ENCODE measurements at regions not wholly inside any gene's neighbourhood (a gene's known extent, or its start where the extent isn't known, plus 50 kb on each side); places are given as distances from the start of the nearest gene placed in this dataset.

DNA sequence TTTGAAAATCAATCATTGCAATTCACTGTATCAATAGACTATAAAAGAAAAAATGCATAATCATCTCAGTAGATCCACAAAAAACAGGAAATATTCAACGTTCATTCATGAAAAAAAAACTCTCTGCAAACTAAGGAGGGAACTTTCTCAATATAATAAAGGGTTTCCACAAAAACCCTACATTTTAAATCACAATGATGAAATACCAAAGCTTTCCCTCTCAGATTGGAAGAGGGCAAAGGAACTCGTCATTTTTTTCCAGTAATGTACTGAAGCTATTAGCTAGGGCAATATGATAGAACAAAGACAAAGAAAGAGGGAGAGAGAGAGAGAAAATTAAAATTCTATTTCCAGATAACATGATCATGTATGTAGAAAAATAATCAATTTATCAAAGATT, 167.1 kb upstream of the RBMS1 start:
- WGBS, 2 donors: 62 to 71% methylated on average over 2 of the region's 2 CpGs
- H3K36me3 ChIP-seq: no peaks in the 10 kb centered on the region
- no peak overlapping the region for H3K27ac ChIP-seq
- no peak for DNase-seq
- H3K4me1 ChIP-seq: peaks cover 0 to 14% (median 4%) of the 10 kb centered on the region in 3 donors
- H3K4me3 ChIP-seq: no peak overlapping the region
- intact Hi-C loops (cut with DNase I): no loop called here
- H3K9me3 ChIP-seq: no peaks in the 10 kb centered on the region
- TF ChIP-seq CTCF (IDR thresholded peaks at IDR 0.05) (no peak), POLR2A (IDR thresholded peaks at IDR 0.05) (no peak)
- H3K27me3 ChIP-seq: no peaks in the 10 kb centered on the region

DNA sequence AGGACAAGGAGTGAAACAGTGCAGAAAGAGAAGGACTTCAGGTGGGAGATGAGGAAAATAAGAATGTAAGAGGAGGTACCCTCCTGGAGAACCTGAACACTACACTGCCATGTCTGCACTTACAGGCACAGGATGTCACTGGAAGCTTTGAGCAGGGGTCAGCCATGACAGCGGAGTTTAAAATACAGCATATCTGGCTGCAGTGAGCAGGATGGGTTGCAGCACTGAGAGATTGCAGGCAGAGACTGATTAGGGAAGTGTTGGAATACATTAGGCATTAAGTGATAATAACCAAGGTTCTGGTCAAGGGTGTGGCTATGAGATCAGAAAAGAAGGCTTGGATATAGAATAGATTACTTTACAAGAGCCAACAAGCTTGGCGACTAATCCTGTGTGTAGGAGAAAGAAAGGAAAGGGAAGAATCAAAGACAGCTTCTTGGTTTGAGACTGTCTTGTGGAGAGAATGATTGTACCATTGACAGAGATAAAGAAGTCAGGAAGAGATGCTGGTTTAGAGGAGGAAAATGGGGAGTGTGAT, 171.1 kb upstream of the RBMS1 start:
- no peak for TF ChIP-seq POLR2A (IDR thresholded peaks at IDR 0.05)
- TF ChIP-seq CTCF (IDR thresholded peaks at IDR 0.05): no peak
- H3K4me1 ChIP-seq: peaks cover 0 to 32% (median 16%) of the 10 kb centered on the region in 3 donors
- no peak overlapping the region for H3K4me3 ChIP-seq
- H3K36me3 ChIP-seq: no peaks in the 10 kb centered on the region
- WGBS, 2 donors: 37% methylated on average over 2 of the region's 2 CpGs
- H3K9me3 ChIP-seq: no peaks in the 10 kb centered on the region
- DNase-seq: no peak
- peak overlapping the region in 2 of 4 donors; percentile 18 to 22 for H3K27ac ChIP-seq
- H3K27me3 ChIP-seq: no peaks in the 10 kb centered on the region
- intact Hi-C loops (cut with DNase I): no loop called here

GRCh38 chr2:160666154-160667060, 172.8 kb upstream of the RBMS1 start:
- intact Hi-C loops (cut with DNase I): no loop called here
- H3K4me3 ChIP-seq: peak overlapping the region in 1 of 4 donors; percentile 19
- no peaks in the 10 kb centered on the region for H3K36me3 ChIP-seq
- peaks cover 0 to 32% (median 16%) of the 10 kb centered on the region in 3 donors for H3K4me1 ChIP-seq
- peak overlapping the region; percentile 40 to 83 (median 76) for H3K27ac ChIP-seq
- H3K9me3 ChIP-seq: no peaks in the 10 kb centered on the region
- no peaks in the 10 kb centered on the region for H3K27me3 ChIP-seq
- no peak for TF ChIP-seq CTCF (IDR thresholded peaks at IDR 0.05)
- TF ChIP-seq POLR2A (IDR thresholded peaks at IDR 0.05): no peak
- no peak for DNase-seq
- WGBS, 2 donors: 1 to 11% methylated on average over 5 of the region's 5 CpGs

DNA sequence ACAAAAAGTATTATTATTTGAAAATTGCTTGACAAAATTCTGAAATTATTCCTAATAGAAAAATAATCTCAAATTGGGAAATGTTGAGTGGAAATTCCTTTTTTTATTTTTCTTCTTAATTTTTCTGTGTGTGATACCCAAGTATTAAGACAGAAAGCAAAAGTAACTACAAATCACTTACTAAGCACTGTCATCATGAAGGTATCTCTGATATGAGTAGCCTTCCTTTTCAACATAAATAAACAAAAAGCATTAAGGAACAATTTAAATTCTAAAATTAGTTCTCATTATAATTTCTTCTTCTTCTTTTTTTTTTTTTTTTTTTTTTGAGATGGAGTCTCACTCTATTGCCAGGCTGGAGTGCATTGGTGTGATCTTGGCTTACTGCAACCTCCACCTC, 174.2 kb upstream of the RBMS1 start:
- TF ChIP-seq POLR2A (IDR thresholded peaks at IDR 0.05): no peak
- no peak for TF ChIP-seq CTCF (IDR thresholded peaks at IDR 0.05)
- Histone ChIP-seq H3K27me3 (no peaks in the 10 kb centered on the region), H3K36me3 (no peaks in the 10 kb centered on the region), H3K27ac (peak overlapping the region in 1 of 4 donors; percentile 83), H3K4me1 (peaks cover 0 to 32% (median 16%) of the 10 kb centered on the region in 3 donors), H3K9me3 (no peaks in the 10 kb centered on the region), H3K4me3 (no peak overlapping the region)
- no peak for DNase-seq
- intact Hi-C loops (cut with DNase I): no loop called here

GRCh38 chr2:160670618-160671017, 177.0 kb upstream of the RBMS1 start:
- H3K36me3 ChIP-seq: no peaks in the 10 kb centered on the region
- H3K27me3 ChIP-seq: no peaks in the 10 kb centered on the region
- intact Hi-C loops (cut with DNase I): no loop called here
- no peaks in the 10 kb centered on the region for H3K9me3 ChIP-seq
- no peak overlapping the region for H3K4me3 ChIP-seq
- no peak overlapping the region for H3K27ac ChIP-seq
- no peak for TF ChIP-seq POLR2A (IDR thresholded peaks at IDR 0.05)
- DNase-seq: no peak
- H3K4me1 ChIP-seq: peaks cover 0 to 20% (median 13%) of the 10 kb centered on the region in 3 donors
- WGBS, 2 donors: 70 to 76% methylated on average over 5 of the region's 5 CpGs

All from esophagus squamous epithelium (tissue), 5 donors.